LHCN-M2 (cell line): ENCODE measurements at regions not wholly inside any gene's neighbourhood (a gene's known extent, or its start where the extent isn't known, plus 50 kb on each side); places are given as distances from the start of the nearest gene placed in this dataset.
"Not testable (repeated sequence)": the region's sequence is repeated elsewhere in the genome, so short reads cannot be mapped to it uniquely, and the experiment has no call there.

Experiments used
- DNase-seq: peaks from one replicate; pipeline ENCODE4 v3.0.0-alpha.2; 2012; ENCODE audit warnings: low read depth

DNA sequence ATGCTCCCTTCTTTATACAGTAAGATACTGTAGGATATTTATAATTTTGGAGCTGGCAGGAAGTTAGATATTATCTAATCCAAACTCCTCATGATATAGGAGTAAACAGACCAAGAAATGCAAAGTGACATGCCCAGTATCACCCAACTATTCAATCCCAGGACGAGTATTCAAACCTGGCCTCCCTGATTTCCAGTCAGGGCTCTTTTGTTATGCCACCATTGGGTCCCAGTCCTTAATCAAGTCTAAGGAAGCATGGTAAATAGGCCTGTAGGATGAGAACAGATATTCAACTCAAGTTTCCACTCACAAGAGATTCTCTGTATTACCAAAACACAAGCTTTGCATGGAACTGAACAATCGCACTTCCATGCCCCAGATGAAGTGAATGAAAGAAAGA is 484.0 kb upstream of the API5 start:
- no peak for DNase-seq

GRCh38 chr11:42837994-42838393 is 473.8 kb upstream of the API5 start:
- no peak for DNase-seq

- DNase-seq, result no peak
Observed at GRCh38 chr11:42840176-42840829, 471.5 kb upstream of the API5 start.

- no peak for DNase-seq
Observed at GRCh38 chr11:42840860-42841259, 470.9 kb upstream of the API5 start.

DNA sequence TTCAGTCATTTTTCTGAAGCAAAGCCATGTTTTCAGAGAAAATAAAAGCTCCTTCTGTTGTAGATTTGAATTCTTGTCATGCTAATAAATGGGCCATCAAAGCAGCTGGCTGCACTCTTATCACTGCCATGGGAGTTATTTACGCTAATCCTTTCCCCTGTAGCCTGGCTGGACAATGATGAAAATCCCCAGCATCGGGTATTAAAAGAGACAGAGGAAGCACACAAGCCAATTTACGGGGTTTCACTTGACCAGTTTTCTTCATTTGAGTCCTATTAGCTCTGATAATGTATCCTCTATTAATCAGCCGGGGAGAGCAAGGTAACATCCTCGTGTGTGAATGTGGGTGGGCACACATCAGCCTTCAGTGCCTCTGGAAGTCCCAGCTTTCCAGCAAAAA is 470.2 kb upstream of the API5 start:
- DNase-seq, result no peak

GRCh38 chr11:42849362-42849761 is 462.4 kb upstream of the API5 start:
- no peak for DNase-seq

DNA sequence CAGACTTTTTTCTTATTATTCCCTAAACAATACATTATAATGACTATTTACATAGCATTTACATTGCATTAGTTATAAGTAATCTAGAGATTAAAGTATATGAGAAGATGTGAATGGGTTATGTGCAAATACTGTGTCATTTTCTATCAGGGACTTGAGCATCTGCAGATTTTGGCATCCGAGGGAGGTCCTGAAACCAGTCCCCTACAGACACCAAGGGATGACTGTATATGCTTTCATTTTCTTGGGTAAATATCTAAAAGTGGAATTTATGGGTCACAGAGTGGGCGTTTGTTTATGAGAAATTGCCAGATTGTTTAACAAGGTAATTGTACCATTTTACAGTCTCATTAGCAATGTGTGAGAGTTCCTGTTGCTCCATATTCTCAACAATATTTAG is 454.5 kb upstream of the API5 start:
- DNase-seq, result no peak

DNA sequence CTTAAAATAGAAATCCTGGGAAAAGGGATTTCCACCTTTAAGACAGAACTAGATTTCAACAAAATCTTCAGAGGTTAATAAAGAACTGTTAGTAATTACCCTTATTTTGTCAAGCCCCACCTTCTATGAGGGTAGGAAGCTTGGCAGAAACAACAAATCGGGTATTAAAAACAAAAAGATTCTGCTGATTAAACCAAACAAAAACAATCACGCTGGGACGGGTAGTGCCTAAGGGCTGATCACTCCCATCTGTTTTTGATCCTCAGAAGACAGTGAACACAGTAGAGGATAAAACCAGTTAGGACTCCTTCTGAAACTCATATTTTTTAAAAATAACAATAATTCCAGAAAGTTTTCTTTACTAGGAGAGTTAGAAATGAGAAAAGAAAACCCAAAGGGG is 441.3 kb upstream of the API5 start:
- no peak for DNase-seq

DNA sequence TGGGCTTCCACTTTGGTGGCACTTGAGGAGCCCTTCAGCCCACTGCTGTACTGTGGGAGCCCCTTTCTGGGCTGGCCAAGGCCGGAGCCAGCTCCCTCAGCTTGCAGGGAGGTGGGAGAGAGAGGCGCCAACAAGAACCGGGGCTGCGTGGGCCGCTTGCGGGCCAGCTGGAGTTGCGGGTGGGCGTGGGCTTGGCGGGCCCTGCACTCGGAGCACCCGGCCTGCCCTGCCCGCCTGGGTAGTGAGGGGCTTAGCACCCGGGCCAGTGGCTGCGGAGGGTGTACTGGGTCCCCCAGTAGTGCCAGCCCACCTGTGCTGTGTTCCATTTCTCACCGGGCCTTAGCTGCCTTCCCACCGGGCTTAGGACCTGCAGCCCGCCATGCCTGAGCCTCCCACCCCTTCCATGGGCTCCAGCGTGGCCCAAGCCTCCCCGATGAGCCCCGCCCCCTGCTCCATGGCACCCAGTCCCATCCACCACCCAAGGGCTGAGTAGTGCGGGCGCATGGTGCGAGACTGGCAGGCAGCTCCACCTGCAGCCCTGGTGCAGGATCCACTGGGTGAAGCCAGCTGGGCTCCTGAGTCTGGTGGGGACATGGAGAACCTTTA is 437.9 kb upstream of the API5 start:
- not testable (repeated sequence) for DNase-seq

- DNase-seq, result not testable (repeated sequence)
Observed at GRCh38 chr11:42881335-42881734, 430.5 kb upstream of the API5 start.

- DNase-seq, result no peak
Observed at GRCh38 chr11:42890773-42891172, 421.0 kb upstream of the API5 start.

GRCh38 chr11:42901084-42901483 is 410.7 kb upstream of the API5 start:
- DNase-seq, result no peak

DNA sequence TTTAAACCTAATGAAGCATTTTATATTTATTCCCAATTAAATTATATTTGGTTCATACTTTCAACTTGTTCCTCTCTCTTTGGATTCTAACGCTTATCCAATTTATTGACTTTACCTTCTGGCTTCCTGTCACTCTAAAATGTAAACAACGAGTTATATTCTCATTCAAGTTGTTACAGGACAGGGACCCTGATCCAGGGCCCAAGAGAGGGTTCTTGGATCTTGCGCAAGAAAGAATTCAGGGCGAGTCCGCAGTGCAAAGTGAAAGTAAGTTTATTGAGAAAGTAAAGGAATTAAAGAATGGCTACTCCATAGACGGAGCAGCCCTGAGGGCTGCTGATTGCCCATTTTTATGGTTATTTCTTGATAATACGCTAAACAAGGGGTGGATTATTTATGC is 405.6 kb upstream of the API5 start:
- DNase-seq, result no peak

DNA sequence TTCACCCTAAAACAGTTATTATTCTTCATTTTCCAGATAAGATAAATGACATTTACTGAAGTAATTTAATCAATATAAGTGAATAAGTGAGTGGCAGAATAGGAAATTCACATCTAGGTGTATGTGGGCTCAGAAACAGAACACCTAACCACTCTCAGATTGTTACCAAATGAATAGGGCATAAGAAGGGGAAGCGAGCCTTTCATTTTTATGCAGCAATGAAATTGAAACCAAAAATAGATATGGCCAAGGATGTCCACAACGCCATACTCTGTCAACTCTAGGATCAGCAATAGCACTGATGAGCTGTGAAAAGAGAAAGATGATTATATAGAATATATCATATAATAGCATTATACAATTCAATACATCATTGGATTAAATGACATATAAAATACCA is 398.1 kb upstream of the API5 start:
- DNase-seq, result no peak

DNA sequence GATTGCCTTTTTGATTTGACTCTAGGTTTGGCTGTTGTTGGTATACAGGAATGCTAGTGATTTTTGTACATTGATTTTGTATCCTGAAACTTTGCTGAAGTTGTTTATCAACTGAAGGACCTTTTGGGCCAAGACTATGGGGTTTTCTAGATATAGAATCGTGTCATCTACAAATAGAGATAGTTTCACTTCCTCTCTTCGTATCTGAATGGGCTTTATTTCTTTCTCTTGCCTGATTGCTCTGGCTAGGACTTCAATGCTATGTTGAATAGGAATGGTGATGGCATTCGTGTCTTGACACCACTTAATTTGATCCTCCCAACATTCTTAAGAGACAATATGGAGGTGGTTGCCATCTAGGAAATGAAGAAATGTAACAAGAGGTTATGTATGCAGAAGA is 388.1 kb upstream of the API5 start:
- no peak for DNase-seq

- no peak for DNase-seq
Observed at GRCh38 chr11:42925916-42926315, 385.9 kb upstream of the API5 start.

- no peak for DNase-seq
Observed at GRCh38 chr11:42947405-42947804, 364.4 kb upstream of the API5 start.

- not testable (repeated sequence) for DNase-seq
Observed at GRCh38 chr11:42949738-42950376, 361.9 kb upstream of the API5 start.

DNA sequence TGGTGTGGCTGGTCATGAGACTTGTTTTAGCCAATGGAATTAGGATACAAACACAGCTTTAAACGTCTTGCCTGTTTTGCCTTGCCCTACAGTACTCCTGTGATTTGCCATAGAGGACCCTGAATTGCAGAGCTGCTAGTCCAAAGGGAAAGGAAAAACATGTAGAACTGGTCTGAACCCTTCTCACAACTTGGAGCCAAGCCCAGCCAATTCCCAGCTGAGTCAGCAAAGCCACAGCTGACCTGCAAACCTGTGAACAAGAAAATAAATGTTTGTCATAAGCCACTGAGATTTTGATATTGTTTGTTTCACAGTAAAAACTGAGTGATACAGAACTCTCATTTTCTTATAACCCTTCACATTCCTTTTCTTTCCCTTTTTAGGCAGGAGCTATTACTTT is 360.5 kb upstream of the API5 start:
- no peak for DNase-seq

- DNase-seq, result no peak
Observed at GRCh38 chr11:42957831-42958230, 354.0 kb upstream of the API5 start.

DNA sequence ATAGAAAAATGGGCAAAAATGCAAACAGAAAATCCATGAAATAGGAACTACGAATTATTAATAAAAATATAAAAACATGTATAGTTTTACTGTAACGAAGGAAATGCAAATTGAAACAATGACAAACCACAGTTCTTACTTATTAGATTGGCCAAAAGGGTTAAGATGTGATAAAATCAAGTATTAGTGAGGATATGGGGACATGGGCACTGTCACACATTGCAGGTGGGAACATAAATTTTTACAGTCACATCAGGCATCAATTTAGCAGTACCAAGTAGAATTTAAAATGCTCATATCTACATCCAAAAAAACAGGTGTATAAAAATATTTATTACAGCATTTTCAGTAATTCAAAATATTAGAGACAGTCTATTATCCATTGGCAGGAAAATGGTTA is 353.2 kb upstream of the API5 start:
- no peak for DNase-seq

DNA sequence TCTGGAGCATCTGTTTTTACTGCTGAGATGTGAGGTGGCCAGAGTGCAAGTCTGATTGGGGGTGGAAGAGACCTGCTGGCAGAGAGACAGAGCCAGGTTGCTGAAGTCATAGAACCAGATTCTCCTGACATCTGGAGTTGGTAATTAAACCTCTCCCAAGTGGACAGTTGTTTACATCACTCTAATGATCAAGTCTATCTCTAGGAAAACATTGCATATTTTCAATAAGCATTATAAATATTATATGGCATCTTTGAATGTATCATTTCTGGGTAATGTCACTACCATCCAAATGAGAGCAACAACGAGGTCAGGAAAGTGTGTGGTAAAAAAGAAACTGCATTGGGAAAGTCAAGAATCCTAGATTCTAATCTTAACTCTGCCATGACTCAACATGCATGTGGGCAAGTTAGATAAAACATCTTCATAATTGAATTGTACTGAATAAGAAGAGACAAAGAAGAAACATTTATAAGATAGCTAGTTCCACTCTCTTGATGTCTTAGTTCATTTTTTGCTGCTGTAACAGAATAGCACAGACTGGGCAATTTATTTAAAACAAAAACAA is 351.2 kb upstream of the API5 start:
- no peak for DNase-seq

DNA sequence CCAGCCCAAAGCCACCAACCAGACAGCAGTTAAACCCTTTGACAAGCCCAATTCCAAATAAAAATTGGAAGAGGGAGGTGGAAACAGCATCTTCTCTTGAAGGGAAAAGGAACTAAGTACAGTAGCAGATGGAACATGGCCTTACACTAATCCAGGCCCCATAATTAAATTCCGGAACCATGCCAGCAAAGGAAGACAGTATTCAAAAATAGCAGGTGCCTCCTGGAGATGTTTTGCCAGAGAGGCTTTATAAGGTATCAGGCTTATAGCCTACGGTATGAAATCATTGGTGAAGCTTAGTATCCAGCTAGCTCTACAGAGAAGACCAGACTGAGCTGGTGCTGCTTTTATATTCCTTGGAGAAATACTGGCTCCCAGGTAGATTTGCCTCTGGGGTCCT is 344.1 kb upstream of the API5 start:
- DNase-seq, result no peak
